Activated B cell treated with CpG ODN at 0.5 μM for 24 hours (primary cell): ENCODE measurements at regions not wholly inside any gene's neighbourhood (a gene's known extent, or its start where the extent isn't known, plus 50 kb on each side); places are given as distances from the start of the nearest gene placed in this dataset.

Source experiments
- ATAC-seq: fragments of 200-7000 bp; cut with Tn5 transposase; one replicate; pipeline ENCODE4 v1.10.0; 2021; ENCODE audit warnings: low read depth, mild to moderate bottlenecking, moderate library complexity
- CTCF ChIA-PET: fragments of 350-600 bp; sonication (Branson Sonifier 250); formaldehyde crosslinking; loops from one replicate; lab custom pipeline; 2021; ENCODE audit warnings: antibody characterized with exemption; lab: Charles Lee
- POLR2A ChIA-PET: fragments of 350-600 bp; sonication (Branson Sonifier 250); formaldehyde crosslinking; loops from one replicate; lab custom pipeline; 2021; ENCODE audit warnings: antibody characterized with exemption; lab: Charles Lee
- DNase-seq: peaks from one replicate; pipeline ENCODE4 v3.0.0; 2022
- H3K27ac Mint-ChIP-seq: one replicate; pipeline ENCODE4 v1.8.0; 2020; ENCODE audit warnings: mixed read lengths
- H3K27me3 Mint-ChIP-seq: one replicate; pipeline ENCODE4 v1.8.0; 2021; ENCODE audit warnings: mixed read lengths
- H3K36me3 Mint-ChIP-seq: one replicate; pipeline ENCODE4 v1.8.0; 2021; ENCODE audit warnings: low read depth, mixed read lengths
- H3K4me1 Mint-ChIP-seq: one replicate; pipeline ENCODE4 v1.8.0; 2021; ENCODE audit warnings: mixed read lengths
- H3K4me3 Mint-ChIP-seq: one replicate; pipeline ENCODE4 v1.8.0; 2020; ENCODE audit warnings: mild to moderate bottlenecking, mixed read lengths
- H3K9me3 Mint-ChIP-seq: one replicate; pipeline ENCODE4 v1.8.0; 2020; ENCODE audit warnings: mixed read lengths
- intact Hi-C: fragments of 100-400 bp; cut with micrococcal nuclease; formaldehyde crosslinking; loops from one replicate; pipeline ENCODE4 v1.15.1; 2024
- TF ChIP-seq, protein P1 (sequence below): fragments of 200-600 bp; IDR thresholded peaks from one replicate; pipeline ENCODE4 v1.8.0; 2022; ENCODE audit warnings: antibody characterized with exemption, mild to moderate bottlenecking

DNA sequence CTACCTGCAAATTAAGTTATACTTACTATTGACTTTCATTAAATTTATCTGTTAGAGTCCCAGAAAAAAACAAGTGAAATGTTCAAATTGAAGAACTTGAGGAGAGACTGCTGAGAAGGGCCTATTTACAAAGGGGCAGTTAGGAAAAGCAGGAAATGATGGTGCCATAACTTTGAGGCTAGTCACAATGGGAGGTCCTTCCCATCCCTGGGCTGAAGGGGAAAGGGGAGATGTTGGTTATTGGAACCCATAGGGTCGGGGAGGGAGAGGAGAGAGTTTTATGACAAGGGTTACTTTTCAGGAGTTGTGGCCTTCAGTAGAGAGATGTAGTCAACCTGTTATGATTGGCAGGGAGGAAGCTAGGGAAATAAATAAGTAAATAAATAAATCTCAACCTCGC, 169.1 kb downstream of the DMRT2 start:
- no peak for DNase-seq
- TF ChIP-seq, protein P1, sequence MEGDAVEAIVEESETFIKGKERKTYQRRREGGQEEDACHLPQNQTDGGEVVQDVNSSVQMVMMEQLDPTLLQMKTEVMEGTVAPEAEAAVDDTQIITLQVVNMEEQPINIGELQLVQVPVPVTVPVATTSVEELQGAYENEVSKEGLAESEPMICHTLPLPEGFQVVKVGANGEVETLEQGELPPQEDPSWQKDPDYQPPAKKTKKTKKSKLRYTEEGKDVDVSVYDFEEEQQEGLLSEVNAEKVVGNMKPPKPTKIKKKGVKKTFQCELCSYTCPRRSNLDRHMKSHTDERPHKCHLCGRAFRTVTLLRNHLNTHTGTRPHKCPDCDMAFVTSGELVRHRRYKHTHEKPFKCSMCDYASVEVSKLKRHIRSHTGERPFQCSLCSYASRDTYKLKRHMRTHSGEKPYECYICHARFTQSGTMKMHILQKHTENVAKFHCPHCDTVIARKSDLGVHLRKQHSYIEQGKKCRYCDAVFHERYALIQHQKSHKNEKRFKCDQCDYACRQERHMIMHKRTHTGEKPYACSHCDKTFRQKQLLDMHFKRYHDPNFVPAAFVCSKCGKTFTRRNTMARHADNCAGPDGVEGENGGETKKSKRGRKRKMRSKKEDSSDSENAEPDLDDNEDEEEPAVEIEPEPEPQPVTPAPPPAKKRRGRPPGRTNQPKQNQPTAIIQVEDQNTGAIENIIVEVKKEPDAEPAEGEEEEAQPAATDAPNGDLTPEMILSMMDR = no peak
- Mint-ChIP-seq H3K4me1 (no peaks in the 10 kb centered on the region), H3K9me3 (no peaks in the 10 kb centered on the region), H3K27ac (no peak overlapping the region), H3K27me3 (no peaks in the 10 kb centered on the region), H3K36me3 (no peaks in the 10 kb centered on the region), H3K4me3 (no peak overlapping the region)
- intact Hi-C loops = no loop called here
- ATAC-seq = no peak
- POLR2A ChIA-PET = no interaction called here
- CTCF ChIA-PET = no interaction called here

DNA sequence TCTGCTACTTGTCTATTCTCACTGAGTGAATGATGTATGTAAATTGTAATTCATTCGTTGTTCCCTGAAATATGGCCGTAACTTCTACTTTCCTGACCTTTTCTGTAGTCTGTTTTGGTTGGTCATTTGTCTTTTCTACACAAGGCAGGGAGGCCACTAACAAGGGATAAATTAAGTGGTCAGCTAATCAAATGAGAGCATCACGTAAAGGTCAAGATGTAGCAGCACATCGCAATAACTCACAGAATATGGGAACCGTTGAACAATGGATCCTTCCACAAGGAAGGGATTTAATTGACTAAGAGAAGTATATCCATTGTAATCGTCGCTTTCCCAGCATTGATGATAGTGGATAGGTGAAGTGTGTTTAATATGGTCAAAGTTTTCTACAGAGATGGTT, 171.1 kb downstream of the DMRT2 start:
- intact Hi-C loops = no loop called here
- H3K4me3 Mint-ChIP-seq = no peak overlapping the region

DNA sequence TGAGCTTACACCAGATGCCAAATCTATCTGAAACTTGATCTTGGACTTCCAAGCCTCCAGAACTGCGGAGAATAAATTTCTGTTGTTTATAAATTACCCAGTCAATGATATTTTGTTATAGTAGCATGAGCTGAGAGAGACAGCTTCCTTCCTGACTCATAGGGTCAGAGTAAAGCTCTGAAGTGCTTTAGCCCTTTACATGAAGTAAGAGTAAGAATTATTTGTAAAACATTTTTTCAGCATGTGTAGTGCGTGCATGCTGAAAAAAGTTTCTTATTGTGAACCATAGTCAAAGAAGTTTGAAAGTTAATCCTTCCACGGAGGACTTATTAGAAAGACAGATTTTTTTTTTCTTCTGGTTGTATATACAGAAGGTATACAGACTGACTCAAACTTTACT, 172.4 kb downstream of the DMRT2 start:
- intact Hi-C loops = no loop called here
- H3K4me3 Mint-ChIP-seq = no peak overlapping the region
- POLR2A ChIA-PET = no interaction called here
- no peaks in the 10 kb centered on the region for H3K27me3 Mint-ChIP-seq
- H3K4me1 Mint-ChIP-seq = no peaks in the 10 kb centered on the region
- H3K27ac Mint-ChIP-seq = no peak overlapping the region
- no peaks in the 10 kb centered on the region for H3K36me3 Mint-ChIP-seq
- CTCF ChIA-PET = no interaction called here
- ATAC-seq = no peak
- no peaks in the 10 kb centered on the region for H3K9me3 Mint-ChIP-seq
- TF ChIP-seq, protein P1 = no peak
- DNase-seq = no peak

More for the DNA sequence above, 171.1 kb downstream of the DMRT2 start:
- Mint-ChIP-seq H3K36me3 (no peaks in the 10 kb centered on the region), H3K9me3 (no peaks in the 10 kb centered on the region), H3K27ac (no peak overlapping the region), H3K27me3 (no peaks in the 10 kb centered on the region), H3K4me1 (no peaks in the 10 kb centered on the region)
- DNase-seq (no peak), ATAC-seq (no peak)
- TF ChIP-seq, protein P1 = no peak
- CTCF ChIA-PET = no interaction called here
- POLR2A ChIA-PET = no interaction called here

DNA sequence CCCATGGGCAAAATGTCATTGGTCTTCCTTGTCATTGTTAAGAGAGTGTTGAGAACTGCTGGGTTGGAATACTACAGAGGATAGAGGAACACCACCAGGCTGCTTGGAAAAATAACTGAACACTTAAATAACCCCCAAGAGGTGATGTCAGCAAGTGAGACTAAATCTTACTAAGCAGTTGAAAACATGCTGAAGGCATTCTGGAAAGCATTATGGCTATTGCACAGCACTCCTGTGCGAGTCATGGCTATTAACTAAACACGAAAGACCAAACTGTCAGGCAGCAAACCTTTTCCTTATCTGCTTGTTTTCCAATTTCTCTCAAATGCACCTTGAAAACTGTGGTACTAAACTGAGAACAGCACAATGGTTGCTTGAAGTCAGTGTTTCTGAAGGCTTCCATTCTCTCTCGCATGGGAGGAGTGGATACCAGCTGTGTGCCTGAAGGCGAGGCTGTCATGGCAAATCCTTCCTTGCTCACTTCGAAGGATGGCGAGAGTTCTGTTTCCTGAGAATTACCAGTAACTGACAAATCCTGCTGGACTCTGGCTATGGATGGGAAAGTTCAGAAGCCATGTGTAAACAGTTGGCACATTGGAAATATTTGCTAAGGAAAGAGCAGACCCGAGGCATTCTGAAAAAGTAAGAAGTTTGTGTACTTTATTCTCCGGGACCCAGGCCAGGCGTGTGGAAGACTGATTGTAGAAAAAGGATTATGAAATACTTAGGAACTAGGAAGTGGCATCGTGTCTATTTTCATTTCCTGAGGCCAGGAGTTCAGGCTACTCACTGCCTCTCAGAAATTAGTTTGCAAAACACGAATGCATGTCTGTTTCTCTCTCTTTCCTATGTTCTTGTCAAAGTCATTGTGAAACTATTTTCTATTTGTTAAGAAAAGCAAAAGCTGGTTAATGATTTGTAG, 182.1 kb downstream of the DMRT2 start:
- ChIA-PET CTCF (no interaction called here), POLR2A (no interaction called here)
- ATAC-seq = no peak
- intact Hi-C loops = no loop called here
- no peaks in the 10 kb centered on the region for H3K4me1 Mint-ChIP-seq
- H3K27me3 Mint-ChIP-seq = no peaks in the 10 kb centered on the region
- TF ChIP-seq, protein P1 = no peak
- H3K27ac Mint-ChIP-seq = no peak overlapping the region
- no peak overlapping the region for H3K4me3 Mint-ChIP-seq
- no peak for DNase-seq
- H3K36me3 Mint-ChIP-seq = no peaks in the 10 kb centered on the region
- H3K9me3 Mint-ChIP-seq = no peaks in the 10 kb centered on the region

DNA sequence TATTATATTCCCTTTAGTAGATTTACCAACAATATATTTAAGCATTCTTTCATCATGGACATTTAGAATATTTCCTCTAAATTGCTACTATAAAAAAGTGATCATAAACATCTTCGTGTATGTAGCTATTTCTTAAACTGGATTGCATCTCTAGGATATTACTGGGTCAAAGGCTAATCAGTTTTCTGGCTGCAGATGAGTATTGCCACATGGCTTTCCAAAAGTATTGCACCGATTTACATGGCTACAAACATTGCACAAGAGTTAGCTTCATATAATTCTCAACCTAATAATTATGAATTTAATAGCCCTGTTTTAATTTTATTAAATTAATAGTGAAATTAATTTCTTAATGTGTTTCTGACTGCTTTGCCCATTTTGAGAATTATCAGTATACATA, 183.4 kb downstream of the DMRT2 start:
- H3K27me3 Mint-ChIP-seq = no peaks in the 10 kb centered on the region
- no peak for ATAC-seq
- H3K9me3 Mint-ChIP-seq = no peaks in the 10 kb centered on the region
- TF ChIP-seq, protein P1 = no peak
- intact Hi-C loops = no loop called here
- POLR2A ChIA-PET = no interaction called here
- H3K4me1 Mint-ChIP-seq = no peaks in the 10 kb centered on the region
- CTCF ChIA-PET = no interaction called here
- H3K4me3 Mint-ChIP-seq = no peak overlapping the region
- H3K27ac Mint-ChIP-seq = no peak overlapping the region
- H3K36me3 Mint-ChIP-seq = no peaks in the 10 kb centered on the region
- no peak for DNase-seq
